HL-60/S4 treated with phorbol 12-myristate 13-acetate at 8.2 ng/mL for 4 days and 3 days (cell line): ENCODE measurements at regions not wholly inside any gene's neighbourhood (a gene's known extent, or its start where the extent isn't known, plus 50 kb on each side); places are given as distances from the start of the nearest gene placed in this dataset.
"Not testable (repeated sequence)": the region's sequence is repeated elsewhere in the genome, so short reads cannot be mapped to it uniquely, and the experiment has no call there.

Experiments used
- in situ Hi-C: fragments of 300-500 bp; cut with MboI; formaldehyde crosslinking; loops from 2 replicates; pipeline ENCODE4 v1.15.0; 2022; ENCODE audit warnings: low sequenced_read_pairs

- in situ Hi-C loops = loop anchor here (25.0 kb wide), 1 partner anchor 809 kb away; no protein-coding TSS in a partner anchor
Measured at GRCh38 chr14:65153101-65153500, 50.8 kb upstream of the MAX start.

DNA sequence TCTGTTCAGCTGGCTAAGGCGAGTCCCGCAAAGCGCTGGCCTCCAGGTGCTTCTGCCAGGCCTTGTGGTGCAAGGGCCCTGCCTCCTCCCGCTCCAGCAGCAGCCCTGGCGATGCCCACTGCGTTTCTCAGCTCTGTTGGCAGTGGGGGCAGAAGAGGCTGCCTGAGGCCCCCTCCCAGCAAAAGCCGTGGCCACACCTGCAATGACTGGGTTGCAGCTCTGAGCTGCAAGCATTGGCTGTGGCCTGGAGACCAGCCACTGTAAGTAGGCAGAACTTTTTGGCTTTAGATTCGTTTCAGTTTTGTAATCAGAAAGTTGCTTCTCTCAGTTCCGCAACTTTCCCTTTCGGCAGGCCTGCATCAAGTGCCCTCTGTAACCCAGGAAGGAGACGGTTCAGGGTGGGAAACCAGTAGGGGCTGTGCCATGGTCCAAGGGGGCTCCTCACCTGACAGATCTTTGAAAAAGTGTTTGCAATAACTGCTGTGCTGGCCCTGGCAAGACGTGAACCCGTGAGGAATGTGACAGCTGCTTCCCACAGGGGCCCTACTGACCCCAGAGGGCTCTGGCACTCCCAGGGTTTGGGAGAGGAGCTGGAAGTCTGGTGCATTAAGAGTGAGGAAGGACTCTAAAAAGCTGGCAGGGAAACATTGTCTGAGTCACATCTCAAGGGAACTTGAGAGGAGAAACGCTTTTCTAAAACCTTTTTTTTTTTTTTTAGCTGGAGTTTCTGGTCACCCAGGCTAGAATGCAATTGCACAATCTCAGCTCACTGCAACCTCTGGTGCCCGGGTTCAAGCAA is 54.5 kb upstream of the MAX start:
- in situ Hi-C loops = loop anchor here (25.0 kb wide), 1 partner anchor 806 kb away; no protein-coding TSS in a partner anchor

- in situ Hi-C loops = loop anchor here (25.0 kb wide), 1 partner anchor 803 kb away; no protein-coding TSS in a partner anchor
Measured at GRCh38 chr14:65159281-65160062, 57.2 kb upstream of the MAX start.

DNA sequence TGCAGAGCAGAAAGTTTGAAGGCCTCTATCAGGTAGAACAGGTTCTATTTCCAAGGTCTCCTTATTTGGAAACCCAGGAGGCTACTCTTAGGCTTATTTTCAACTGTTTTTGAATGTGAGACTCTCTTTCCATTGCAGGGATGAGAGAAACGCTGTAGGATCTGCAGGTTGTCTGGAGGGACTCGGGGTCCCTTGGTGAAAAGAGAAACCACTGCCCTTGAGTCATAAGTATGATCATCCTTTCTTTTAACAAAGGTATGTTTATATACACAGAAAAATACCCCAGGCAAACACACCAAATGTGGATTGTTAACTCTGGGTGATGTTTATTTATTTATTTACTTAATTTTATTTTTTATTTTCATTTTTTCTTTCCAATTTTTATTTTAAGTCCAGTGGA is 57.8 kb upstream of the MAX start:
- in situ Hi-C loops = loop anchor here (25.0 kb wide), 1 partner anchor 802 kb away; no protein-coding TSS in a partner anchor

- in situ Hi-C loops = loop anchor here (25.0 kb wide), 1 partner anchor 800 kb away; no protein-coding TSS in a partner anchor
Measured at GRCh38 chr14:65162031-65162430, 59.7 kb upstream of the MAX start.

DNA sequence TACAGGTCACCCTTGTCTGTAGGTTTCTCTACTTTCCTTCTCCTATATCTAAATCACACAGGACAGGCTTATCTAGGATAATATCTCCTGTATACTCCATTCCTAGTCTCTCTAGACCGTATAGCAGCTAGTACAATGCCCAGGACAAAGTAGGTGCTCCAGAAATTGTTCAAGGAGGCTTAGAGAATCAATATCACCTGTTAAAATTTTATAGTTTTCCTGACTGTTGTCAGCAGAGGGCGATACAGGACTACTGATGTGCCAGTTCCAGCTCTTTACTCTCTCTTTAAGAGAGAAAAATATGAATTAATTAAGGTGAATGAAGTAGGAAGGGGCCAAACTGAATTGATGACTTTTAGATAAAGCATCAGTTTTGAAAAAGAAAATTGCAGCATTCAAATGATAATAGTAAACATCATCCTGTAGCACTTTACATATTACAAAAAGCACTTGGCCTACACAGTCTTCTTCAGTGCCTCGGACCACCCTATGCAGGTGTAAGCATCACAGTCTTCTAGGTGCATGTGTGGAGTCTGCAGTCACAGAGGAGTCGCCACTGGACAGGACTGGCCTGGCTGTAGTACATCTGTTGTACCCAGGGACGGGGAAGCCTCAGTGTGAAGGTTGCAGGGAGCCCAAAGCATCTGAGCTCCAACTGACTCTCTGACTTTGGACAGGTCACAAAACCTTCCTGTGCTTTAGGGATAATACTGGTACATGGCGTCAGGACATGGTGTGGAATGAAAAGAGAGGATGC is 61.9 kb upstream of the MAX start:
- in situ Hi-C loops = loop anchor here (25.0 kb wide), 1 partner anchor 798 kb away; no protein-coding TSS in a partner anchor

- in situ Hi-C loops = loop anchor here (25.0 kb wide), 1 partner anchor 798 kb away; no protein-coding TSS in a partner anchor
Measured at GRCh38 chr14:65164825-65165135, 62.5 kb upstream of the MAX start.

GRCh38 chr14:65167072-65167645 is 64.8 kb upstream of the MAX start:
- in situ Hi-C loops = loop anchor here (25.0 kb wide), 1 partner anchor 795 kb away; no protein-coding TSS in a partner anchor

- in situ Hi-C loops = loop anchor here (25.0 kb wide), 1 partner anchor 793 kb away; no protein-coding TSS in a partner anchor
Measured at GRCh38 chr14:65168840-65169239, 66.5 kb upstream of the MAX start.

- in situ Hi-C loops = loop anchor here (25.0 kb wide), 1 partner anchor 793 kb away; no protein-coding TSS in a partner anchor
Measured at GRCh38 chr14:65169351-65169750, 67.0 kb upstream of the MAX start.

DNA sequence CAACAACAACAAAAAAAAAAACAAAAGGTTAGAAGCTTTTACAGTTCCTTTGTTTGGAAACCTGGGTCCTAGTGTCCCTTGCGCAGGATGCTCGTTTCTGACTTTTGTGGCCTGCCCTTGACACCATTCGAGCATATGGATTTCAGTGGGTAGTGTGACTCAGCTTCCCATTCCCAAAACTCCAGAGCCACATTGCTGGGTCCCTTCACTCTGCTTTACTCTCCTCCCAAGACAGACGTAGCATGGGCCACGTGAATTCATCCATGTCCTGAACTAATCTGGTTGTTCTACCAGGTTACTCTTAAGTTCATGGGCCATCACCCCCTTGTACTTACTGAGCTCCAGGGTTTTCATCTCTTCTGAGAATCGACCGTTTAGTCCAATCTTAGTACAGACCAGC is 68.0 kb upstream of the MAX start:
- in situ Hi-C loops = loop anchor here (25.0 kb wide), 1 partner anchor 792 kb away; no protein-coding TSS in a partner anchor

- in situ Hi-C loops = loop anchor here (25.0 kb wide), 1 partner anchor 791 kb away; no protein-coding TSS in a partner anchor
Measured at GRCh38 chr14:65170768-65171507, 68.6 kb upstream of the MAX start.

DNA sequence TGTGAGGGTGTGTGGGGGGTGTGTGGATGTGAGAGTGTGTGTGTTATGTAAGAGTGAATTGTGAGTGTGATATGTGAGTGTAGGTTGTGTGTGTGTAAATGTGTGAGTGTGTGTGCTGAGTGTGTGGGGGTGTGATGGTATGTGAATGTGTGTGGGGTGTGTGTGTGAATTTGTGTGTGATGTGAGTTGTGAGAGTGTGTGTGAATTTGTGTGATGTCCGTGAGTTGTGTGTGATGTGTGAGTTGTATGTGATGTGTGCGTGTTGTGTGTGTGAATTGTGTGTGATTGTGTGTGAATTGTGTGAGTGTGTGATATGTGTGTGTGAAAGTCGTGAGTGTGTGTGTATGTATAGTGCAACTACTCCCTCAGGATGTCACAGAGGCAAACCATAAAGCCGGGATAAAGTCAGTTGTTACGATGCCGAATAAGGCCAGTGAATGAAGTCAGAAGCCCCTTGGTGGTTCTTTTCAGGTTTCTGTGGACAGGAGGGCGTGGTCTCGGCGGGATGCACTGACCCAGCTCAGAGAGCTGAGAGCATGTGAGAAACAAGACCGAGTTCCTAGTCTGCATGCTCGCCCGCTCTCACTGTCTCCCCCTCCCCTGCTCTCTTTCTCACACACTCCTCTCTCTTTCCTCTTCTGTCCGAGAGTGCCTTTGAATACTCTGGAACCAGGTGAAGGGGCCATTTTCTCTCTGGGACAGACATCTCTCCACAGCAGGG is 71.8 kb upstream of the MAX start:
- in situ Hi-C loops = loop anchor here (25.0 kb wide), 1 partner anchor 788 kb away; no protein-coding TSS in a partner anchor

DNA sequence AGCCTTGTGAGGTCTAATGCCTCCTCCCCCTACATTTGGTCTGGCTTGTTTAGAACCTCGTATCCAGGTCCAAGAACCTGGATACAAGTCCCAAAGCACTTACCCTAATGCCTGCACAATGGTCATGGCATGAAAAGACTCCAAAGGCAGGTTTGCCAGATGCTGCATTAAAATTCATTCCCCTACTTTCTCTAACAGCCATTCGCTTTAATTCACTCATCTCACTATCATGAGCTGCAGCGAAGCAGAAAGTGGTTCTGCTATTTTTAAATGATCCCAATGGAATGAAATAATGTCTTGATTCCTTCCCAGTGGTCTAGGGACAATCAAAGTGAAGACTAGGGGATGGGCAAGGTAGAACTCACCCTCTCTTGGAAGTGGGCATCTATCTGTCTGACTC is 72.5 kb upstream of the MAX start:
- in situ Hi-C loops = loop anchor here (25.0 kb wide), 1 partner anchor 788 kb away; no protein-coding TSS in a partner anchor

DNA sequence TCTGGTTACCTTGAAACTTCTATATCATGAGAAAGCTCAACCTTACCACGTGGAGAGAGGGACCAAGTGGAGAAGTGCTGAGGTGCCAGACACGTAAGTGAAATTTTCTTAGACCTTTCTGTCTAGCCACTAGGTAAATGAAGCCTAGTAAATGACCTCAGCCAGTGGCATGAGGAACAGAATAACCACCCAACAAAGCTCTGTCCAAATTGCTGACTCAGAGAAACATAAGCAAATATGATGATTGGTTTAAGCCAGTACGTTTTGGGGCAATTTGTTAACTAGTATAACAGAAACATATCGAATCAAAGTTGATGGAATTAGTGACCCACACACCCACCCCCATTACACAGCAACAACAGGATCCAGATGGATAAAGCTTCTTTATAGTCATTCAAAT is 75.2 kb upstream of the MAX start:
- in situ Hi-C loops = no loop called here

DNA sequence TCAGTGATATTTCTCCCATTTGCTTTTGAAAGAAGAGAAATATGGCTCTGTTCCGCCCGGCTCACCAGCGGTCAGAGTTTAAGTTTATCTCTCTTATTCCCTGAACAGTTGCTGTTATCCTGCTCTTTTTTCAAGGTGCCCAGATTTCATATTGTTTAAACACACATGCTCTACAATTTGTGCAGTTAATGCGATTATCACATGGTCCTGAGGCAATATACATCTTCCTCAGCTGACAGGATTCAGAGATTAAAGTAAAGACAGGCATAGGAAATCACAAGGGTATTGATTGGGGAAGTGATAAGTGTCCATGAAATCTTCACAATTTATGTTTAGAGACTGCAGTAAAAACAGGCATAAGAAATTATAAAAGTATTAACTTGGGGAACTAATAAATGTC is 76.9 kb upstream of the MAX start:
- in situ Hi-C loops = not testable (repeated sequence)

DNA sequence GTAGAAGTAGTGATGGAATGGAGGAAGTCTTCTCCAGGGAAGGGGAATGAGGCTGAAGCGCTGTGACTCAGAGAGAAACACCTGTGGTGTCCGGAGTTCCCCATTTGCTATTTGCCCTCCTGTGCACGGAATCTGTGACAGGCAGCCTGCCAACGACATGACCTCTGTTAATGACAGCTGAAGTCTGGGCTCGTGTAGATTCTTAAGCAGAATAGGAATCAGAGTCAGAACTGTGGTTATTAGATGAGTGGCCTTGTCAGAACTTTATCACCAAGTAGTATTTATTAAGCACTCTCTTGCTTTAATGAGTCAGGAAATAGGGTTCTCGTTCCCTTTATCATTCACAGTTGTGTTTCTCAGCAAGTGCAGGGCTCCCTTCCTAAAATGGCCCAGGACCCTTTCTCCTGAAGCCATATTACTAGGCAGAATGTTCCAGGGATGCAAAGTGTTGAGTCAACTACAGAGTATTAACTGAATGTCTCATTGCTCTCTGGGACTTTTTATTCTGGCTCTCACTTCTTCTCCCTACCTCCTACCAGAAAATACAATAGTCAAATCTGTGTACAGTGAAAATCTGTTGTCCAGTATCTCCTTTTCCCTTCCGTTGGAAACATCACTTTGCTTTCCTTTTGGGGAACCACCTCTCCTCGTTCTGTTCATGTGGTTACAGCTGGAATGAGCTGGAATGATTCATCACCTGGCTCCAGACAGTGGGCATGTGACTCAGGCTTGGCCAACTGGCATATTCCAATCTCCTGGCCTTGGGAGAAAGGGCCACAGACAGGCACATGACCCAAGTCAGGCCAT is 77.8 kb upstream of the MAX start:
- in situ Hi-C loops = no loop called here

DNA sequence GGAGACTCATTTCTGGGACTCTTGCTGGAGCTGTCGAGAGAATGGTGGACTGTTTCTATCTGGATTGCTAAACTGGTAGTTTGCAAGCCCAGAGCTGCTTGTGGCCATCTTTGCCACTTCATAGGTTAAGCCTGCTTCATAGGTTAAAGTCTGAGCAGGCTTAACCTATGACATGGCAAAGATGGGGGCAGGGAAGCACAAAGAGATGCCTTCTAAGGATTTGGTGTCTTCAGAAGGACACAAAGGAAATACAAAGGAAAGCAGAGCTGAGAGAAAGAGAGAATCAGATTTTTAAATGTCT is 78.4 kb upstream of the MAX start:
- in situ Hi-C loops = no loop called here
